ENCODE measurements at regions not wholly inside any gene's neighbourhood (a gene's known extent, or its start where the extent isn't known, plus 50 kb on each side); places are given as distances from the start of the nearest gene placed in this dataset.
"Not testable (repeated sequence)": the region's sequence is repeated elsewhere in the genome, so short reads cannot be mapped to it uniquely, and the experiment has no call there.

- not testable (repeated sequence) for H2AK5ac ChIP-seq (ENCODE audit: low read depth, low read length); H3K23ac ChIP-seq (ENCODE audit: low read depth, low read length, poor library complexity); H3K4me2 ChIP-seq (ENCODE audit: insufficient read depth, low read length, poor library complexity, severe bottlenecking); H3K4ac ChIP-seq (ENCODE audit: low read length); H3K9ac ChIP-seq (ENCODE audit: low read depth, low read length, poor library complexity); H4K8ac ChIP-seq (ENCODE audit: low read depth, low read length); H3K36me3 ChIP-seq (replicated peaks in 1 of 2; ENCODE audit: control insufficient read depth in 2 of 2, insufficient read depth in 2 of 2, low read length in 2 of 2); H2AFZ ChIP-seq (ENCODE audit: low read length); H3K14ac ChIP-seq (ENCODE audit: low read length); H3K4me3 ChIP-seq (ENCODE audit: low read length in 2 of 2); DNase-seq (ENCODE audit: low spot score); H3K27ac ChIP-seq (replicated peaks; ENCODE audit: low read length); H2BK15ac ChIP-seq (ENCODE audit: low read length); H3K18ac ChIP-seq (ENCODE audit: low read length); H3K79me1 ChIP-seq (ENCODE audit: low read depth, low read length); H3K9me3 ChIP-seq (replicated peaks in 1 of 2; ENCODE audit: control insufficient read depth in 2 of 2, insufficient read depth in 1 of 2, low read depth in 1 of 2, low read length in 2 of 2); H2BK12ac ChIP-seq (ENCODE audit: low read length); H2BK120ac ChIP-seq (ENCODE audit: low read depth, low read length); H3K27me3 ChIP-seq (ENCODE audit: control insufficient read depth in 3 of 3, insufficient read depth in 3 of 3, low read depth in 1 of 3, low read length in 3 of 3); H2BK5ac ChIP-seq (ENCODE audit: low read length); H4K91ac ChIP-seq (ENCODE audit: low read depth, low read length, poor library complexity)
- H3K4me1 ChIP-seq (ENCODE audit: control insufficient read depth in 2 of 2, insufficient read depth in 1 of 2, low read depth in 1 of 2, low read length in 2 of 2), result peaks cover 0 to 14% of the 10 kb centered on the region in 2 donors
- no CpG with 5 or more reads among the region's 7 CpGs for WGBS, 2 donors (ENCODE audit: extremely low coverage in 2 of 2, insufficient read length in 2 of 2, insufficient replicate concordance in 1 of 2)
Observed at GRCh38 chr10:118962331-118962868, 67.1 kb upstream of the NANOS1 start.

- H2BK120ac ChIP-seq (ENCODE audit: low read depth, low read length), result no peak overlapping the region
- no peak overlapping the region for H2AFZ ChIP-seq (ENCODE audit: low read length)
- no peak overlapping the region for H3K4me3 ChIP-seq (ENCODE audit: low read length in 2 of 2)
- no peak overlapping the region for H3K9ac ChIP-seq (ENCODE audit: low read depth, low read length, poor library complexity)
- H3K23ac ChIP-seq (ENCODE audit: low read depth, low read length, poor library complexity), result no peak overlapping the region
- peaks cover 0 to 10% (median 0%) of the 10 kb centered on the region in 3 experiments for H3K27me3 ChIP-seq (ENCODE audit: control insufficient read depth in 3 of 3, insufficient read depth in 3 of 3, low read depth in 1 of 3, low read length in 3 of 3)
- H3K79me1 ChIP-seq (ENCODE audit: low read depth, low read length), result no peaks in the 10 kb centered on the region
- H2BK12ac ChIP-seq (ENCODE audit: low read length), result no peak overlapping the region
- no peak overlapping the region for H2BK15ac ChIP-seq (ENCODE audit: low read length)
- H3K9me3 ChIP-seq (replicated peaks in 1 of 2; ENCODE audit: control insufficient read depth in 2 of 2, insufficient read depth in 1 of 2, low read depth in 1 of 2, low read length in 2 of 2), result no peaks in the 10 kb centered on the region
- peak overlapping the region; percentile 45 for H3K18ac ChIP-seq (ENCODE audit: low read length)
- no peak overlapping the region for H3K27ac ChIP-seq (replicated peaks; ENCODE audit: low read length)
- no peak overlapping the region for H4K91ac ChIP-seq (ENCODE audit: low read depth, low read length, poor library complexity)
- no peak overlapping the region for H2BK5ac ChIP-seq (ENCODE audit: low read length)
- no peaks in the 10 kb centered on the region for H3K36me3 ChIP-seq (replicated peaks in 1 of 2; ENCODE audit: control insufficient read depth in 2 of 2, insufficient read depth in 2 of 2, low read length in 2 of 2)
- no CpG with 5 or more reads among the region's 10 CpGs for WGBS, 2 donors (ENCODE audit: extremely low coverage in 2 of 2, insufficient read length in 2 of 2, insufficient replicate concordance in 1 of 2)
- H4K8ac ChIP-seq (ENCODE audit: low read depth, low read length), result no peak overlapping the region
- no peak overlapping the region for H2AK5ac ChIP-seq (ENCODE audit: low read depth, low read length)
- H3K4me1 ChIP-seq (ENCODE audit: control insufficient read depth in 2 of 2, insufficient read depth in 1 of 2, low read depth in 1 of 2, low read length in 2 of 2), result peaks cover 0 to 14% of the 10 kb centered on the region in 2 donors
- no peak overlapping the region for H3K4ac ChIP-seq (ENCODE audit: low read length)
- H3K4me2 ChIP-seq (ENCODE audit: insufficient read depth, low read length, poor library complexity, severe bottlenecking), result no peak overlapping the region
- DNase-seq (ENCODE audit: low spot score), result no peak
- no peak overlapping the region for H3K14ac ChIP-seq (ENCODE audit: low read length)
Observed at GRCh38 chr10:118963341-118963740, 66.2 kb upstream of the NANOS1 start.

GRCh38 chr10:118963933-118964332, 65.6 kb upstream of the NANOS1 start:
- Histone ChIP-seq H2AFZ (ENCODE audit: low read length) (no peak overlapping the region), H3K4me3 (ENCODE audit: low read length in 2 of 2) (no peak overlapping the region), H3K27me3 (ENCODE audit: control insufficient read depth in 3 of 3, insufficient read depth in 3 of 3, low read depth in 1 of 3, low read length in 3 of 3) (peaks cover 0 to 10% (median 0%) of the 10 kb centered on the region in 3 experiments), H2BK5ac (ENCODE audit: low read length) (no peak overlapping the region), H2BK12ac (ENCODE audit: low read length) (no peak overlapping the region), H2BK15ac (ENCODE audit: low read length) (no peak overlapping the region), H3K14ac (ENCODE audit: low read length) (no peak overlapping the region), H4K8ac (ENCODE audit: low read depth, low read length) (no peak overlapping the region), H2AK5ac (ENCODE audit: low read depth, low read length) (no peak overlapping the region), H3K18ac (ENCODE audit: low read length) (no peak overlapping the region), H3K79me1 (ENCODE audit: low read depth, low read length) (no peaks in the 10 kb centered on the region), H3K4ac (ENCODE audit: low read length) (no peak overlapping the region), H3K9ac (ENCODE audit: low read depth, low read length, poor library complexity) (no peak overlapping the region), H3K27ac (replicated peaks; ENCODE audit: low read length) (no peak overlapping the region), H3K9me3 (replicated peaks in 1 of 2; ENCODE audit: control insufficient read depth in 2 of 2, insufficient read depth in 1 of 2, low read depth in 1 of 2, low read length in 2 of 2) (no peaks in the 10 kb centered on the region), H3K36me3 (replicated peaks in 1 of 2; ENCODE audit: control insufficient read depth in 2 of 2, insufficient read depth in 2 of 2, low read length in 2 of 2) (no peaks in the 10 kb centered on the region), H2BK120ac (ENCODE audit: low read depth, low read length) (no peak overlapping the region), H3K4me2 (ENCODE audit: insufficient read depth, low read length, poor library complexity, severe bottlenecking) (no peak overlapping the region), H4K91ac (ENCODE audit: low read depth, low read length, poor library complexity) (peak overlapping the region; percentile 0), H3K23ac (ENCODE audit: low read depth, low read length, poor library complexity) (no peak overlapping the region), H3K4me1 (ENCODE audit: control insufficient read depth in 2 of 2, insufficient read depth in 1 of 2, low read depth in 1 of 2, low read length in 2 of 2) (peaks cover 0 to 14% of the 10 kb centered on the region in 2 donors)
- WGBS, 2 donors (ENCODE audit: extremely low coverage in 2 of 2, insufficient read length in 2 of 2, insufficient replicate concordance in 1 of 2), result no CpG with 5 or more reads among the region's 2 CpGs
- no peak for DNase-seq (ENCODE audit: low spot score)

- H3K27me3 ChIP-seq (ENCODE audit: control insufficient read depth in 3 of 3, insufficient read depth in 3 of 3, low read depth in 1 of 3, low read length in 3 of 3), result not testable (repeated sequence)
Observed at GRCh38 chr10:118964476-118964875, 65.0 kb upstream of the NANOS1 start.

More at GRCh38 chr10:118964476-118964875, 65.0 kb upstream of the NANOS1 start:
- H3K9ac ChIP-seq (ENCODE audit: low read depth, low read length, poor library complexity); H3K14ac ChIP-seq (ENCODE audit: low read length); H3K23ac ChIP-seq (ENCODE audit: low read depth, low read length, poor library complexity); H3K9me3 ChIP-seq (replicated peaks in 1 of 2; ENCODE audit: control insufficient read depth in 2 of 2, insufficient read depth in 1 of 2, low read depth in 1 of 2, low read length in 2 of 2); H2BK5ac ChIP-seq (ENCODE audit: low read length); H2BK15ac ChIP-seq (ENCODE audit: low read length); H3K18ac ChIP-seq (ENCODE audit: low read length); H2AFZ ChIP-seq (ENCODE audit: low read length); H3K4me3 ChIP-seq (ENCODE audit: low read length in 2 of 2); H2BK120ac ChIP-seq (ENCODE audit: low read depth, low read length); H3K4me2 ChIP-seq (ENCODE audit: insufficient read depth, low read length, poor library complexity, severe bottlenecking); H4K91ac ChIP-seq (ENCODE audit: low read depth, low read length, poor library complexity); H3K36me3 ChIP-seq (replicated peaks in 1 of 2; ENCODE audit: control insufficient read depth in 2 of 2, insufficient read depth in 2 of 2, low read length in 2 of 2); H4K8ac ChIP-seq (ENCODE audit: low read depth, low read length); H3K79me1 ChIP-seq (ENCODE audit: low read depth, low read length); H2BK12ac ChIP-seq (ENCODE audit: low read length); H2AK5ac ChIP-seq (ENCODE audit: low read depth, low read length); H3K27ac ChIP-seq (replicated peaks; ENCODE audit: low read length); H3K4ac ChIP-seq (ENCODE audit: low read length); DNase-seq (ENCODE audit: low spot score): not testable (repeated sequence)
- peaks cover 0 to 10% of the 10 kb centered on the region in 2 donors for H3K4me1 ChIP-seq (ENCODE audit: control insufficient read depth in 2 of 2, insufficient read depth in 1 of 2, low read depth in 1 of 2, low read length in 2 of 2)
- WGBS, 2 donors (ENCODE audit: extremely low coverage in 2 of 2, insufficient read length in 2 of 2, insufficient replicate concordance in 1 of 2), result no CpG with 5 or more reads among the region's 3 CpGs
